HPDE6-E6E7 (cell line): ENCODE measurements at regions not wholly inside any gene's neighbourhood (a gene's known extent, or its start where the extent isn't known, plus 50 kb on each side); places are given as distances from the start of the nearest gene placed in this dataset.
"Not testable (repeated sequence)": the region's sequence is repeated elsewhere in the genome, so short reads cannot be mapped to it uniquely, and the experiment has no call there.

ENCODE experiments used
- DNase-seq: peaks from one replicate; pipeline ENCODE4 v3.0.0; 2011; ENCODE audit warnings: missing footprints; ENCODE audit errors: extremely low spot score

DNA sequence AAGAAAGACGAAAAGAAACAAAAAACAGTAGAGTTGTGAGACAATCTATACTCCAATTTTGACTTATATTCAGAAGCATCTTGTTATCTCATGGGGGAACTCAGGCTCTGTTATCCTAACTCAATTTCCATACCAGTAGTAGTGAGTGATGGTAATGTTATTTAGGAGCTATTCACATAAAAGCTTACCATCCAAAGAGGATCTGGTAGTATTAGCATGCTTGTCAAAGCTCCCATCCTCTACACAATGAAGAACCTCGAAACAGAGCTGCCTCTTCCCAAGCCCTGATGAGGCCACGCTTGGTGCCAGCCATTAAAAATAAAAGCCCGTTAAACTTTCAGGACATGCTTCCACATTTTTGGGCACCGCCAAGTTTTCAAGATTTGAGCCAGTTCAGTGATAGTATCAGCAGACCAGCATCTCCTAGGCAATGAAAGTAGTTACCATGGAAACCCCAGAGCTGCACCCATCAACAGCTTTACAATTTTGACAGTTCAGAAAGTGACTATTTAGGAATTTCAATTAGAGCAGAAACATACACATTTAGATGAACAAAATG, 173.3 kb downstream of the CD83 start:
- no peak for DNase-seq

- no peak for DNase-seq
Observed at GRCh38 chr6:14291331-14291730, 173.8 kb downstream of the CD83 start.

GRCh38 chr6:14292119-14292518, 174.5 kb downstream of the CD83 start:
- no peak for DNase-seq

DNA sequence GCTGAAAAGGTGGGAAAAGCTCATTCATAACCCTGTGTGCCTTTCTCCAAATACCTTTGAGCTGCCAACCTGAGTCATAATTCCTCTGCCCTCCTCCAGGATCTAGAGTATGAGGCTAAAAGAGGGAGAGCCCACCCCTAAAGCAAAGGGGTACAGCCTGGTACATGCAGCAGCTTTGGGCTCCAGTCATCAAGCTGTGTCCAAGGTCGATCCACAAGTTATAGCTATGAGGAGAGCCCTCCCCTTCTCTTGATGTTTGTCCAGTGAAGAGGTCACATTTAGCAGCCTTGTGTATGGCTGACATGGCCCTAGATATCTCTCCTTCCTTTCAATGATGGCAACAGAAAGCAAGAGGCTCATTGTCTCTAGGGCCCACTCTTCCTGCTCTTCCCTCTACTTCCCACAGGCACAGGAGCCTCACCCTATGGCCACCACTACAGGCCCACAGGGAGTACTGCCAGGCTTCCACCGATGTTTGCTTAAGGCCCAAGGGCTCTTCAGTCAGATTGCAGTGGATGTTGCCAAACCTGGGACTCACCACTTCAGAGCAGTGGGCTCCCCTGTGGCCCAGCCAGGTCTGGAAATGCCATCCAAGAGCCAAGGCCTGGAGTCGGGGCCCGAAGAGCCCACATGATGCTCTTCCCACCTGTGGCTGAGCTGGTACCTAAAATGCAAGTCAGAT, 176.8 kb downstream of the CD83 start:
- no peak for DNase-seq

DNA sequence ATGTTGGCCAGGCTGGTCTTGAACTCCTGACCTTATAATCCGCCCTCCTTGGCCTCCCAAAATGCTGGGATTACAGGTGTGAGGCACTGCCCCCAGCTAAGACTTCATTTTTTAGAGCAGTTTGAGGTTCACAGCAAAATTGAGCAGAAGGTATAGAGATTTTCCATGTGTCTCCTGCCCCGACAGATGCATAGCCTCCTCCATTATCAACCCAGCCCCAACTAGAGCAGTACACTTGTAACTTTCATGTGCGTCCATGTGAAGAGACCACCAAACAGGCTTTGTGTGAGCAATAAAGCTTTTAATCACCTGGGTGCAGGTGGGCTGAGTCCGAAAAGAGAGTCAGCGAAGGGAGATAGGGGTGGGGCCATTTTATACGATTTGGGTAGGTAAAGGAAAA, 179.1 kb downstream of the CD83 start:
- not testable (repeated sequence) for DNase-seq

DNA sequence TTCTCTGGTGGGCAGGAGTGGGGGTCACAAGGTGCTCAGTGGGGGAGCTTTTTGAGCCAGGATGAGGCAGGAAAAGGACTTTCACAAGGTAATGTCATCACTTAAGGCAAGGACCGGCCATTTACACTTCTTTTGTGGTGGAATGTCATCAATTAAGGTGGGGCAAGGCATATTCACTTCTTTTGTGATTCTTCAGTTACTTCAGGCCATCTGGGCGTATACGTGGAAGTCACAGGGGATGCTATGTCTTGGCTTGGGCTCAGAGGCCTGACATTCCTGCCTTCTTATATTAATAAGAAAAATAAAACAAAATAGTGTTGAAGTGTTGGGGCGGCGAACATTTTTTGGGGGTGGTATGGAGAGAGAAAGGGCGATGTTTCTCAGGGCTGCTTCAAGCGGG, 179.5 kb downstream of the CD83 start:
- DNase-seq = not testable (repeated sequence)

- not testable (repeated sequence) for DNase-seq
Observed at GRCh38 chr6:14300189-14300588, 182.6 kb downstream of the CD83 start.

- DNase-seq = not testable (repeated sequence)
Observed at GRCh38 chr6:14300721-14301120, 183.1 kb downstream of the CD83 start.

GRCh38 chr6:14301477-14301876, 183.9 kb downstream of the CD83 start:
- not testable (repeated sequence) for DNase-seq

DNA sequence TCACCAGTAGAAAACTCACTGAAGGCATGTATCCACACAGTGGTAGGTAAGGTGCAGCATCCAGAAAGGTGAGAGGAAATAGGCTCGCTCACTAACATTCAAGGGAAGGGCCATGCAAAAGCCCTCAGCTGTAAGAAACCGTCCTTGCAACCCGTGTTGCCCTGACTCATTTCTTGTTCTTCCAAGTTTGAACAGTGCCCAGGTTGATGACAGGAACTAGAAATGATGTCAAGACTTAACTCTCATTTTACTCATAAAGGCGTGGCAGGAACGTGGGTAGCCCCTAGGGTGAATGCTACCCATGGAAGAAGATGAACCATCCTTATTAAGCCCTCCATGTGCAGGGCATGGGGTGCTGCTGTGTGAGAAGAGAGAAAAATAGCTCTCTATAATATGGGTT, 187.6 kb downstream of the CD83 start:
- peak; percentile 22 for DNase-seq

DNA sequence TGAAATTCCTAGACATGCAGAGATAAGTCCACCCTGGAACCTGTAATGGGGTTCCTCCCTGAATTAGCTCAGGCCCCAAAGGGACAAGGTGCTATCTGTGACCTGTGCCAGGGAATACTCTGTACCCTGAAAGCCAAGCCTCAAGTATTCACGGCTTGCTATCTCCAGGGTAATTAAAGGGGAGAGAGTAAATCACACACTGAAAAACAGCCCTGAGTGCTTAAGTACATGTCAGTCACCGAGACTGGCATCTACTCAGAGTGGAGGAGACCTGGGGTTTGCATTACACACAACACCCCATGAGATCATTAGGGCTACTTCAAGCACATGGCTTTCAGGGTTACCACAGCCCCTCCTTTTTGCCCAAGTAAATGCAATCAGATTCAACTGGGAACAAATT, 188.1 kb downstream of the CD83 start:
- no peak for DNase-seq

GRCh38 chr6:14306151-14306906, 188.8 kb downstream of the CD83 start:
- DNase-seq = no peak

DNA sequence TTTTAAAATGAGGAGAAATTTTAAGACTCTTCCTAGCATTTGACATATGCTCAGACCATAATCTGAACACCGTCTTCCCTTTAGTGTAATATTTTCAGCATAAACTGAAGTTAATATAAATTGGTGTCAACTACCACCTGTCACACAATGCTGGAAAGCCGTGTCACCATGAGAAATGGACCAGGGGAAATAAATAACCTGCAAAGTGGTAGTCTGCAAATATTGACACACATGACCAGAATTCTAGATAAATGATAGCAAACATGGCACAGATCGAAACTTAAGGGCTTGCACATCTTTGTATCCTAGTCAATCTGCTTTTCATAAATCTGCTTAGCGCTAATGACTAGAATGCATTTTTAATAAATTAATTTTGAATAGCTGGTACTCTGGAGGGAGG, 191.9 kb downstream of the CD83 start:
- DNase-seq = no peak

DNA sequence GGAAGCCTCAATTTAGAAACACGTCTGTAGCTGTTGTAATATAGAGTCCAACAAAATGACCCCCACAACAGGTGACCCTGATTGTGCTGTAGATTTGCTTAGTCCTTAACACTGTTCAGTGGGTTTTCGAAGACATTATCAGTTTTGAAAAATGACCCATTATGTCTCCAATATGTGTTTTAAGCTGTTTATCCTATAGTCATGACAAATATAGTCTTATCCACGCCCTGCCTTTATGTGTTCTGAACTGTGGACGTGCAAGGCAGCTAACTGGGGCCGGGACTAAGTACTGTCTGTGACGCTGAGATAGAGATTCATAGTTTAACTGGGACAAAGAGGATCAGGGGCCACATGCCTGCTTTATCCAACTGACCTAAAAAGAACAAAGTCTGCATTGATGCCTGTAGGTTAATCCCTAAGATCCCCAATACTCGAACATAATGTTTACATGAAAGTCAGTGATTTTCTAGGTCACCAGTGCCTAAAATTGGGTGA, 192.4 kb downstream of the CD83 start:
- DNase-seq = no peak

DNA sequence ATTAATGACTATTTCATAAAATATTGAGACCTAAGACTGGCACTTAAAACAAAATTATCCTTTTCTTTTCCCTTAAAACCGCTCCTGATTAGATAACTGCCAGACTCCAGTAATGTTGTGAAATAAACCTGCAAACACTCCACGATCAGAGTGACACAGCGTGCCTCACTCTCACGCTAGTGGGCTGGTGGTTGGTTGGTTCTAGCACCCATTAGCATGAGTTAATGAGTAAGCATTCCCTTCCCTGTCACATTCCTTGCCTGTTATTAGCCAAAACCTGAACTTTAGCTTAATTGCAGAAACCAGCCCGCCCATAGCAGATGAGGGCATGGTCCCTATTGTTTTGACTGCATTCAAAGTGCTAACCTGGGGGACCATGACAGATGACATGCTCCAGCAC, 193.4 kb downstream of the CD83 start:
- DNase-seq = no peak

DNA sequence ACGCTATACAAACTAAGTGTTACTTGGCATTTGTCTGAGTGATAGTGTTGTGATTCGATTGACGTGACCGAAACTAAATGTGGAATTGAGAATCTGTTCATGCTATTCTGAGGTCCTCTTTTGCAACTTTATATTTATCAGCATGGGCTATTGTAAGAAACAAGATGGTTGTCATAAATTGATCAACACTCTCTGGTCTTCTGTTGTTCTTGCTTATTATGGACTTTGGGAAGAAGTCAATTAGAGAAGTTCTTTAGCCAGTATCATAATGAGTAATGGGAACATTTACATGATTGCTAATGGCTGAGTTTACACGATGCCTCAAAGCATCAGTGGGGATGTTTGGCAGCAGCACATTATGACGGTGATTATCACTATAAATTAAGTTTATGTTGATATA, 195.0 kb downstream of the CD83 start:
- no peak for DNase-seq

DNA sequence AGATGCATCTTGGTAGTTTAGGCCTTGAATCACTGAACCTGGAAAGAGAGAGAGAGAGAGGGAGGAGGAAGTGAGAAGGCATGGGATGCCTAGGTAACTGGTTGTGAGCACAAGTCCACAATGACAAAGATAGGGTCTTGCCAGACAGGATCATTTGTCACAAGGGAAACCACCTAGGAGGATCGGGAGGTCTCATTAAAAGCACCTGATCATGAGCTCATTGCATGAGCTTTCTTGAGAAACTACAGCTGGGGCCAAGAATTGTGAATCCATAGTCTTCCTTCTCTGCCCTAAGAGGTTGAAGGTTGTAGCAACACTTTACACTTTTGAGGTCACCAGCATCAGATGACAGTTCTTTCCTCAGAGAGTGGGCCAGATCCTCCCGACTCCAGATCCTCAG, 195.7 kb downstream of the CD83 start:
- DNase-seq = no peak

- DNase-seq = no peak
Observed at GRCh38 chr6:14315353-14315752, 197.8 kb downstream of the CD83 start.

- peak; percentile 6 for DNase-seq
Observed at GRCh38 chr6:14316651-14317386, 199.2 kb downstream of the CD83 start.

- DNase-seq = no peak
Observed at GRCh38 chr6:14317387-14317970, 199.9 kb downstream of the CD83 start.

DNA sequence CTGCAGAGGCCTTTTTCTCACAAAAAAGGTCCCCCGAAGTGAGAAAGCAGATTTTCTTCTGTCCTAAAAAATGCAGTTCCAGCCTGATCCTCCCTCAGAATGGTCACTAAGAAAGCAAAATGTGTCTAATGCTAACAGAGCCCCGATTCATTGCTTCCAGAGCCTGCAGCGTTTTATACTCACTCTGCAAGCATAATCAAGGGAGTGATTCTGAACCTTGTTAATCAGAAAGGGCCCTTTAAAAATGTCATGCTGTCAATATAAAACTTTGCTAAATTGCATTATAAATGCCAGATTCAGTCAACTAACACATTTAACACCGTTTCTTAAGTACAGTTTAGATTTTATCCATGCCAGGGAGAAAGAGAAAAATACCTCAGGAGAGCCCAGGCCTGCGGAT, 202.8 kb downstream of the CD83 start:
- DNase-seq = no peak
